SK-N-SH (cell line): ENCODE measurements at regions not wholly inside any gene's neighbourhood (a gene's known extent, or its start where the extent isn't known, plus 50 kb on each side); places are given as distances from the start of the nearest gene placed in this dataset.

ENCODE experiments used
- CTCF ChIA-PET: fragments of 300-600, 350-600 bp; formaldehyde crosslinking; extraction: SDS; loops from one replicate; lab custom pipeline; 2021; lab: Yijun Ruan, JAX
- POLR2A ChIA-PET: fragments of 350-600 bp; sonication (Branson Sonifier 250); formaldehyde crosslinking; extraction: SDS; loops from one replicate; lab custom pipeline; 2020; ENCODE audit warnings: antibody characterized with exemption, inconsistent platforms; lab: Yijun Ruan, JAX
- DNase-seq: peaks from one replicate; pipeline ENCODE4 v3.0.0; 2012
- H2AFZ ChIP-seq: fragments of 200-600 bp; sonication (generic); 2 replicates; pipeline ENCODE4 v1.8.1; 2016; ENCODE audit warnings: antibody characterized with exemption, mild to moderate bottlenecking, low read depth
- H3F3A ChIP-seq: fragments of 200-600 bp; sonication (generic); replicated peaks from 2 replicates; pipeline ENCODE3; 2016; ENCODE audit warnings: antibody characterized with exemption, mild to moderate bottlenecking; ENCODE audit not compliant: insufficient read depth
- H3K27ac ChIP-seq, 2 experiments: fragments of 200-500 bp in 1 of 2; fragments of 200-600 bp in 1 of 2; sonication (Bioruptor generic) in 1 of 2; sonication (generic), shearing (Covaris generic) in 1 of 2; 2 replicates each; pipeline versions ENCODE4 v1.5.1 to v1.6.1; 2014 to 2016; ENCODE audit warnings: low read depth in 2 of 2, inconsistent platforms in 1 of 2, low read length in 1 of 2, mild to moderate bottlenecking in 1 of 2, mixed read lengths in 1 of 2
- H3K27me3 ChIP-seq: fragments of 200-600 bp; sonication (generic), shearing (Covaris generic); 2 replicates; pipeline ENCODE4 v1.6.1; 2016; ENCODE audit warnings: mixed run types; ENCODE audit not compliant: insufficient read depth
- H3K36me3 ChIP-seq, 2 experiments: fragments of 200-500 bp in 1 of 2; fragments of 200-600 bp in 1 of 2; sonication (Bioruptor generic) in 1 of 2; sonication (generic) in 1 of 2; replicated peaks in 1 of 2; 2 replicates each; pipeline versions ENCODE3 to v1.5.1; 2014 to 2016; ENCODE audit warnings: low read length in 1 of 2, mild to moderate bottlenecking in 1 of 2; ENCODE audit not compliant: insufficient read depth in 2 of 2, control insufficient read depth in 1 of 2
- H3K4me1 ChIP-seq, 2 experiments: fragments of 200-500 bp in 1 of 2; fragments of 200-600 bp in 1 of 2; sonication (Bioruptor generic) in 1 of 2; sonication (generic), shearing (Covaris generic) in 1 of 2; 2 replicates each; pipeline versions ENCODE4 v1.5.1 to v1.6.1; 2014 to 2016; ENCODE audit warnings: low read depth in 1 of 2, low read length in 1 of 2, mixed run types in 1 of 2; ENCODE audit not compliant: insufficient read depth in 2 of 2, control insufficient read depth in 1 of 2
- H3K4me2 ChIP-seq: fragments of 200-600 bp; sonication (generic), shearing (Covaris generic); 2 replicates; pipeline ENCODE4 v1.6.1; 2017; ENCODE audit warnings: mixed run types
- H3K4me3 ChIP-seq, 2 experiments: fragments of 200-500 bp in 1 of 2; fragments of 200-600 bp in 1 of 2; sonication (Bioruptor generic) in 1 of 2; sonication (generic), shearing (Covaris generic) in 1 of 2; 2 replicates each; pipeline versions ENCODE4 v1.5.1 to v1.8.1; 2014 to 2016; ENCODE audit warnings: low read depth in 2 of 2, inconsistent platforms in 1 of 2, low read length in 1 of 2, mild to moderate bottlenecking in 1 of 2, mixed read lengths in 1 of 2, moderate library complexity in 1 of 2
- H3K79me2 ChIP-seq: fragments of 200-600 bp; sonication (generic); 2 replicates; pipeline ENCODE4 v1.8.1; 2017; ENCODE audit warnings: mild to moderate bottlenecking; ENCODE audit not compliant: insufficient read depth
- H3K9ac ChIP-seq: fragments of 200-600 bp; sonication (generic); 2 replicates; pipeline ENCODE4 v1.6.1; 2017; ENCODE audit warnings: mixed run types
- H3K9me2 ChIP-seq: fragments of 200-600 bp; sonication (generic); 2 replicates; pipeline ENCODE4 v1.6.1; 2017; ENCODE audit warnings: mixed run types
- H3K9me3 ChIP-seq: fragments of 200-600 bp; sonication (generic); 2 replicates; pipeline ENCODE4 v1.6.1; 2017; ENCODE audit warnings: mixed run types, mild to moderate bottlenecking, moderate library complexity
- H4K20me1 ChIP-seq: fragments of 200-600 bp; sonication (generic); 2 replicates; pipeline ENCODE4 v1.6.1; 2017; ENCODE audit warnings: mild to moderate bottlenecking, mixed run types; ENCODE audit not compliant: insufficient read depth
- ELF1 ChIP-seq: IDR thresholded peaks from 2 replicates; pipeline ENCODE4 v1.4.0; 2012
- EZH2phosphoT487 ChIP-seq: fragments of 200-600 bp; sonication (generic); IDR thresholded peaks from 2 replicates; pipeline ENCODE4 v1.6.1; 2017; ENCODE audit warnings: low read depth, mixed run types, mild to moderate bottlenecking, antibody characterized with exemption, moderate library complexity, borderline replicate concordance
- FOXJ3 ChIP-seq: sonication (generic); formaldehyde crosslinking; IDR thresholded peaks from 2 replicates; pipeline ENCODE4 v1.5.1; 2020; ENCODE audit warnings: mild to moderate bottlenecking, missing genetic modification reagents
- FOXM1 ChIP-seq: IDR thresholded peaks from 2 replicates; pipeline ENCODE4 v1.4.0; 2012; ENCODE audit warnings: low read depth, mild to moderate bottlenecking
- GABPA ChIP-seq: IDR thresholded peaks from 2 replicates; pipeline ENCODE4 v1.4.0; 2012; ENCODE audit warnings: low read depth, mild to moderate bottlenecking
- JUND ChIP-seq: IDR thresholded peaks from 2 replicates; pipeline ENCODE4 v1.4.0; 2012
- MEF2A ChIP-seq: IDR thresholded peaks from 2 replicates; pipeline ENCODE4 v1.4.0; 2012; ENCODE audit warnings: low read depth, borderline replicate concordance
- POLR2AphosphoS5 ChIP-seq: IDR thresholded peaks from 2 replicates; pipeline ENCODE4 v1.6.1; 2012; ENCODE audit warnings: low read depth, low read length
- RAD21 ChIP-seq: IDR thresholded peaks from 2 replicates; pipeline ENCODE4 v1.6.1; 2012; ENCODE audit warnings: mild to moderate bottlenecking, low read length
- RCOR1 ChIP-seq: fragments of 150-350 bp; IDR thresholded peaks from 2 replicates; pipeline ENCODE4 v1.6.1; 2017; ENCODE audit warnings: antibody characterized with exemption, low read length
- RFX5 ChIP-seq: IDR thresholded peaks from 2 replicates; pipeline ENCODE4 v1.6.1; 2012; ENCODE audit warnings: mild to moderate bottlenecking, improper control_type of control experiment, low read length
- RXRA ChIP-seq: IDR thresholded peaks from 2 replicates; pipeline ENCODE4 v1.4.0; 2012; ENCODE audit warnings: low read depth, mild to moderate bottlenecking, borderline replicate concordance
- SIN3A ChIP-seq: IDR thresholded peaks from 2 replicates; pipeline ENCODE4 v1.6.1; 2012; ENCODE audit warnings: low read depth, mild to moderate bottlenecking, low read length, moderate library complexity, borderline replicate concordance
- SMC3 ChIP-seq: IDR thresholded peaks from 2 replicates; pipeline ENCODE4 v1.6.1; 2012; ENCODE audit warnings: low read depth, low read length, improper control_type of control experiment
- TAF1 ChIP-seq: IDR thresholded peaks from 2 replicates; pipeline ENCODE4 v1.6.1; 2012; ENCODE audit warnings: low read depth, mild to moderate bottlenecking, low read length, moderate library complexity, borderline replicate concordance
- TCF12 ChIP-seq: IDR thresholded peaks from 2 replicates; pipeline ENCODE4 v1.4.0; 2012
- YY1 ChIP-seq: IDR thresholded peaks from 2 replicates; pipeline ENCODE4 v1.4.0; 2012; ENCODE audit warnings: low read depth, mild to moderate bottlenecking
- WGBS: methylation state at CpG from one replicate; pipeline ENCODE4 v1.1.6; 2017; ENCODE audit warnings: low lambda C conversion rate; 5-methylcytosine and 5-hydroxymethylcytosine counted together
- TF ChIP-seq, protein P1 (sequence below): IDR thresholded peaks from 2 replicates; pipeline ENCODE4; 2012
- TF ChIP-seq, protein P2 (sequence below): IDR thresholded peaks from 2 replicates; pipeline ENCODE4 v1.4.0; 2012; ENCODE audit warnings: low read depth, borderline replicate concordance
- TF ChIP-seq, protein P3 (sequence below): IDR thresholded peaks from 2 replicates; pipeline ENCODE4 v1.6.1; 2012; ENCODE audit warnings: mild to moderate bottlenecking, low read depth, low read length, moderate library complexity

DNA sequence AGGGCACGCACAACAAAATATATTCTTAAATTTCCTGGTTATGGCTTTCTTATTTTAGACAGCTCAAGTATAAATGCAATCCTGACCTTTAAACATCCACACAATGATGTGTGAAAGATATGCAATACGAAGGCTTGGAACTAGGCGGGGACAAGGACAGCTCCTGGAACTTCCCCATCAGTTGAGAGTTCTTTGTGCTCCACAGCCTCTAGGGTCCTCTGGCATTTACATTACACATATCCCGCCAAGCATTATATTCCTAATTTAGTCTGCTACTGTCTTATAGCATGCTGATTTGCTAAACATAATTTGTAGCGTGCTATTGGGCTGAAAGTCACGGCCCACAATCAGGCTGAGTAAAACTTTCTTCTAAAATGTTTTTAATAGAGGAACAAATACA, 74.4 kb downstream of the FTHL17 start:
- no peak overlapping the region for H3K4me2 ChIP-seq
- TF ChIP-seq TAF1, result no peak
- TF ChIP-seq, protein P1, sequence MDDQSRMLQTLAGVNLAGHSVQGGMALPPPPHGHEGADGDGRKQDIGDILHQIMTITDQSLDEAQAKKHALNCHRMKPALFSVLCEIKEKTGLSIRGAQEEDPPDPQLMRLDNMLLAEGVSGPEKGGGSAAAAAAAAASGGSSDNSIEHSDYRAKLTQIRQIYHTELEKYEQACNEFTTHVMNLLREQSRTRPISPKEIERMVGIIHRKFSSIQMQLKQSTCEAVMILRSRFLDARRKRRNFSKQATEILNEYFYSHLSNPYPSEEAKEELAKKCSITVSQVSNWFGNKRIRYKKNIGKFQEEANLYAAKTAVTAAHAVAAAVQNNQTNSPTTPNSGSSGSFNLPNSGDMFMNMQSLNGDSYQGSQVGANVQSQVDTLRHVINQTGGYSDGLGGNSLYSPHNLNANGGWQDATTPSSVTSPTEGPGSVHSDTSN, result no peak
- no peak for TF ChIP-seq RFX5
- TF ChIP-seq SMC3, result no peak
- TF ChIP-seq FOXJ3 (CRISPR knock-in tag), result no peak
- TF ChIP-seq ELF1, result no peak
- no peak for TF ChIP-seq RAD21
- no peak for TF ChIP-seq SIN3A
- TF ChIP-seq, protein P2, sequence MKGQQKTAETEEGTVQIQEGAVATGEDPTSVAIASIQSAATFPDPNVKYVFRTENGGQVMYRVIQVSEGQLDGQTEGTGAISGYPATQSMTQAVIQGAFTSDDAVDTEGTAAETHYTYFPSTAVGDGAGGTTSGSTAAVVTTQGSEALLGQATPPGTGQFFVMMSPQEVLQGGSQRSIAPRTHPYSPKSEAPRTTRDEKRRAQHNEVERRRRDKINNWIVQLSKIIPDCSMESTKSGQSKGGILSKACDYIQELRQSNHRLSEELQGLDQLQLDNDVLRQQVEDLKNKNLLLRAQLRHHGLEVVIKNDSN, result no peak
- no peak for TF ChIP-seq JUND
- no peak for TF ChIP-seq GABPA
- no peak for TF ChIP-seq FOXM1
- TF ChIP-seq, protein P3, sequence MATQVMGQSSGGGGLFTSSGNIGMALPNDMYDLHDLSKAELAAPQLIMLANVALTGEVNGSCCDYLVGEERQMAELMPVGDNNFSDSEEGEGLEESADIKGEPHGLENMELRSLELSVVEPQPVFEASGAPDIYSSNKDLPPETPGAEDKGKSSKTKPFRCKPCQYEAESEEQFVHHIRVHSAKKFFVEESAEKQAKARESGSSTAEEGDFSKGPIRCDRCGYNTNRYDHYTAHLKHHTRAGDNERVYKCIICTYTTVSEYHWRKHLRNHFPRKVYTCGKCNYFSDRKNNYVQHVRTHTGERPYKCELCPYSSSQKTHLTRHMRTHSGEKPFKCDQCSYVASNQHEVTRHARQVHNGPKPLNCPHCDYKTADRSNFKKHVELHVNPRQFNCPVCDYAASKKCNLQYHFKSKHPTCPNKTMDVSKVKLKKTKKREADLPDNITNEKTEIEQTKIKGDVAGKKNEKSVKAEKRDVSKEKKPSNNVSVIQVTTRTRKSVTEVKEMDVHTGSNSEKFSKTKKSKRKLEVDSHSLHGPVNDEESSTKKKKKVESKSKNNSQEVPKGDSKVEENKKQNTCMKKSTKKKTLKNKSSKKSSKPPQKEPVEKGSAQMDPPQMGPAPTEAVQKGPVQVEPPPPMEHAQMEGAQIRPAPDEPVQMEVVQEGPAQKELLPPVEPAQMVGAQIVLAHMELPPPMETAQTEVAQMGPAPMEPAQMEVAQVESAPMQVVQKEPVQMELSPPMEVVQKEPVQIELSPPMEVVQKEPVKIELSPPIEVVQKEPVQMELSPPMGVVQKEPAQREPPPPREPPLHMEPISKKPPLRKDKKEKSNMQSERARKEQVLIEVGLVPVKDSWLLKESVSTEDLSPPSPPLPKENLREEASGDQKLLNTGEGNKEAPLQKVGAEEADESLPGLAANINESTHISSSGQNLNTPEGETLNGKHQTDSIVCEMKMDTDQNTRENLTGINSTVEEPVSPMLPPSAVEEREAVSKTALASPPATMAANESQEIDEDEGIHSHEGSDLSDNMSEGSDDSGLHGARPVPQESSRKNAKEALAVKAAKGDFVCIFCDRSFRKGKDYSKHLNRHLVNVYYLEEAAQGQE, result no peak
- no peak for TF ChIP-seq EZH2phosphoT487
- no peak for TF ChIP-seq TCF12
- TF ChIP-seq MEF2A, result no peak
- no peak for TF ChIP-seq RXRA
- TF ChIP-seq RCOR1, result no peak
- no peak for TF ChIP-seq POLR2AphosphoS5
- no peak for TF ChIP-seq YY1
- TF ChIP-seq, all 33 proteins: peak for 0
- no peaks in the 10 kb centered on the region for H3K79me2 ChIP-seq
- H2AFZ ChIP-seq, result no peak overlapping the region
- ChIA-PET POLR2A (no interaction called here), CTCF (interaction anchor here (1.3 kb wide), 1 partner anchor 41 kb away, joined by 3 read pairs; no protein-coding TSS in a partner anchor)
- DNase-seq, result no peak
- no peak overlapping the region for H3K9ac ChIP-seq
- 21% methylated on average over 6 of the region's 6 CpGs for WGBS
- no peaks in the 10 kb centered on the region for H3K4me1 ChIP-seq
- no peaks in the 10 kb centered on the region for H3K36me3 ChIP-seq
- H3F3A ChIP-seq, result no peaks in the 10 kb centered on the region
- no peaks in the 10 kb centered on the region for H4K20me1 ChIP-seq
- no peaks in the 10 kb centered on the region for H3K9me3 ChIP-seq
- no peaks in the 10 kb centered on the region for H3K9me2 ChIP-seq
- no peaks in the 10 kb centered on the region; the same call in 1 of the 2 replicates for H3K27me3 ChIP-seq
- H3K27ac ChIP-seq, result no peak overlapping the region
- H3K4me3 ChIP-seq, result no peak overlapping the region
